Mesothelial cell of epicardium (in vitro differentiated cells): ENCODE measurements at regions not wholly inside any gene's neighbourhood (a gene's known extent, or its start where the extent isn't known, plus 50 kb on each side); places are given as distances from the start of the nearest gene placed in this dataset.
A peak's percentile ranks its signal among the peaks of the same experiment; 100 is the strongest.

Experiments used
- DNase-seq, 2 experiments: peaks; one replicate each; pipeline ENCODE4 v3.0.0; 2021; ENCODE audit warnings: low spot score in 2 of 2; ENCODE audit not compliant: unreplicated experiment in 2 of 2
- H3K27ac Mint-ChIP-seq: 2 replicates; pipeline ENCODE4 v1.8.0; 2021; ENCODE audit warnings: mixed read lengths
- H3K27me3 Mint-ChIP-seq: 2 replicates; pipeline ENCODE4 v1.8.0; 2021; ENCODE audit warnings: low read depth, mixed read lengths
- H3K36me3 Mint-ChIP-seq: 2 replicates; pipeline ENCODE4 v1.8.0; 2021; ENCODE audit warnings: mixed read lengths
- H3K4me1 Mint-ChIP-seq: 2 replicates; pipeline ENCODE4 v1.8.0; 2021; ENCODE audit warnings: mixed read lengths
- H3K4me3 Mint-ChIP-seq: 2 replicates; pipeline ENCODE4 v1.8.0; 2021; ENCODE audit warnings: mild to moderate bottlenecking, moderate library complexity, mixed read lengths
- H3K9me3 Mint-ChIP-seq: 2 replicates; pipeline ENCODE4 v1.8.0; 2021; ENCODE audit warnings: mixed read lengths
- TF ChIP-seq, protein P1 (sequence below): fragments of 200-600 bp; sonication (generic); IDR thresholded peaks from one replicate; pipeline ENCODE4 v1.5.0; 2021; ENCODE audit warnings: antibody characterized with exemption; ENCODE audit not compliant: unreplicated experiment

- DNase-seq: no peak
Measured at GRCh38 chr13:85260896-85261295, 538.3 kb downstream of the SLITRK6 start.

DNA sequence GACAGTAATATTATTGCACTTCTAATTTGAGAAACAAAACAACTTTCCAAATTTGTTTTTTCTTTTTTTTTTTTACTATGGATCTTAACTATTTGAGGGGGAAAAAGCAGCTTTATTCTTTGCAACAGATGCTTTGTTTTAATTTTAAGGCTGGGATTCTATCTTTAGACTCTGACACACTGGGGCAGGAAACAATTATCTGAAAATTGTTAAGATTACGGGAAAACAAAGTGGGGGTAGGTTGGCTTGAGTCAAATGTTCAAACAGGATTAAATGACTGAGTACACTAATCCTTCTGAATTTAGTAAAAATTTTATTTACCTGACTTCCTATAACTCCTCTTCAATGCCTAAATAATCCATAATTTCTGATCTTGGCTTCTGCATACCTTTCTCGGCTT lies 543.2 kb downstream of the SLITRK6 start:
- H3K36me3 Mint-ChIP-seq: peaks cover 5% of the 10 kb centered on the region
- no peaks in the 10 kb centered on the region for H3K27me3 Mint-ChIP-seq
- no peak overlapping the region for H3K4me3 Mint-ChIP-seq
- H3K4me1 Mint-ChIP-seq: peaks cover 8% of the 10 kb centered on the region
- TF ChIP-seq, protein P1, sequence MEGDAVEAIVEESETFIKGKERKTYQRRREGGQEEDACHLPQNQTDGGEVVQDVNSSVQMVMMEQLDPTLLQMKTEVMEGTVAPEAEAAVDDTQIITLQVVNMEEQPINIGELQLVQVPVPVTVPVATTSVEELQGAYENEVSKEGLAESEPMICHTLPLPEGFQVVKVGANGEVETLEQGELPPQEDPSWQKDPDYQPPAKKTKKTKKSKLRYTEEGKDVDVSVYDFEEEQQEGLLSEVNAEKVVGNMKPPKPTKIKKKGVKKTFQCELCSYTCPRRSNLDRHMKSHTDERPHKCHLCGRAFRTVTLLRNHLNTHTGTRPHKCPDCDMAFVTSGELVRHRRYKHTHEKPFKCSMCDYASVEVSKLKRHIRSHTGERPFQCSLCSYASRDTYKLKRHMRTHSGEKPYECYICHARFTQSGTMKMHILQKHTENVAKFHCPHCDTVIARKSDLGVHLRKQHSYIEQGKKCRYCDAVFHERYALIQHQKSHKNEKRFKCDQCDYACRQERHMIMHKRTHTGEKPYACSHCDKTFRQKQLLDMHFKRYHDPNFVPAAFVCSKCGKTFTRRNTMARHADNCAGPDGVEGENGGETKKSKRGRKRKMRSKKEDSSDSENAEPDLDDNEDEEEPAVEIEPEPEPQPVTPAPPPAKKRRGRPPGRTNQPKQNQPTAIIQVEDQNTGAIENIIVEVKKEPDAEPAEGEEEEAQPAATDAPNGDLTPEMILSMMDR: no peak
- no peaks in the 10 kb centered on the region for H3K9me3 Mint-ChIP-seq
- no peak for DNase-seq
- peak overlapping the region; percentile 31 for H3K27ac Mint-ChIP-seq

More at GRCh38 chr13:85260896-85261295, 538.3 kb downstream of the SLITRK6 start:
- H3K4me1 Mint-ChIP-seq: peaks cover 18% of the 10 kb centered on the region
- TF ChIP-seq, protein P1: no peak
- no peaks in the 10 kb centered on the region for H3K36me3 Mint-ChIP-seq
- no peak overlapping the region for H3K27ac Mint-ChIP-seq
- no peak overlapping the region for H3K4me3 Mint-ChIP-seq
- H3K9me3 Mint-ChIP-seq: no peaks in the 10 kb centered on the region
- no peaks in the 10 kb centered on the region for H3K27me3 Mint-ChIP-seq

DNA sequence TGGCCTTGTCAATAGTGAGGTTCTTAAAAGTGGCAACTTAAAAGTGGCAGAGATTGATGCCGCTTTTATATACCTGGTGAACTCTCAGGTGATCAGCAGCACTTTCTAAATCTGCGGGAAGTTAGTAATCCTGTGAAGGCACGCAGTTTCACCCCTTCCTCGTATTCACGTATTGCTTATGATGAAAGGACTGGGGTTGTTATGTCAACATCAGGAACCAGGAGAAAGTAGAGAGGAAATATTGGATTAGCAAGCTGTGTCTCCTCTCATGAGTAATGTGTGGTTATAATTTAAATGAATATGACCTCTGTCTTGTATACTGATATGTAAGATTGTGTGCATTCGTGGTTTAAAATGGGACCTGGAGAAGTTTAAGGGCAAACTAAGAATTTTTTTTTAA lies 544.6 kb downstream of the SLITRK6 start:
- H3K36me3 Mint-ChIP-seq: peaks cover 5% of the 10 kb centered on the region
- TF ChIP-seq, protein P1: no peak
- no peaks in the 10 kb centered on the region for H3K9me3 Mint-ChIP-seq
- peaks cover 11% of the 10 kb centered on the region for H3K4me1 Mint-ChIP-seq
- H3K27me3 Mint-ChIP-seq: no peaks in the 10 kb centered on the region
- no peak overlapping the region for H3K27ac Mint-ChIP-seq
- H3K4me3 Mint-ChIP-seq: no peak overlapping the region
- DNase-seq: no peak

GRCh38 chr13:85249151-85249550 lies 550.1 kb downstream of the SLITRK6 start:
- DNase-seq: no peak
- no peaks in the 10 kb centered on the region for H3K27me3 Mint-ChIP-seq
- H3K36me3 Mint-ChIP-seq: peaks cover 5% of the 10 kb centered on the region
- peaks cover 8% of the 10 kb centered on the region for H3K4me1 Mint-ChIP-seq
- no peak overlapping the region for H3K4me3 Mint-ChIP-seq
- TF ChIP-seq, protein P1: no peak
- H3K9me3 Mint-ChIP-seq: peaks cover 3% of the 10 kb centered on the region
- H3K27ac Mint-ChIP-seq: no peak overlapping the region

GRCh38 chr13:85247780-85248179 lies 551.4 kb downstream of the SLITRK6 start:
- Mint-ChIP-seq H3K27ac (no peak overlapping the region), H3K4me1 (peaks cover 8% of the 10 kb centered on the region), H3K9me3 (peaks cover 3% of the 10 kb centered on the region), H3K4me3 (no peak overlapping the region), H3K36me3 (peaks cover under 1% of the 10 kb centered on the region), H3K27me3 (no peaks in the 10 kb centered on the region)
- no peak for DNase-seq
- TF ChIP-seq, protein P1: no peak

DNA sequence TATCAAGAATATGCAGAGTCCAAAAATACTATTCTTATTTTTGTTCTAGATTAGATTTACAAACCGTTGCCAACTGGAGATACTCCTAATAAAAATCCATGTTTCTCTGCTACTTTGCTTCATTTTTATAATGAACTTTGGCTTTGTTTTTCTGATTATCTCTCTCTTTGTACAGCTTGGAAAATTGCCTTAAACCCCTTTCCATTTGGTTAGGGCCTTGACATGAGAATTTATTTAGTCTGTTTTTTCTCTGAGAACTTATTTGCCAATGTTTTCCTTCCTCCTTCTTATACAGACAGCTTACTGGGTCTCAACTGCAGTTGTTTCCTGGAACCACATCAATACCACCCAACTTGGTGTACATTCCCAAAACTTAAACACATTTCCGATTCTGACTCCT lies 555.4 kb downstream of the SLITRK6 start:
- peaks cover 3% of the 10 kb centered on the region for H3K9me3 Mint-ChIP-seq

More for the DNA sequence above, 555.4 kb downstream of the SLITRK6 start:
- Mint-ChIP-seq H3K4me1 (peaks cover 9% of the 10 kb centered on the region), H3K36me3 (no peaks in the 10 kb centered on the region), H3K27ac (no peak overlapping the region), H3K4me3 (no peak overlapping the region), H3K27me3 (no peaks in the 10 kb centered on the region)
- no peak for DNase-seq
- TF ChIP-seq, protein P1: no peak
